ENCODE measurements at regions not wholly inside any gene's neighbourhood (a gene's known extent, or its start where the extent isn't known, plus 50 kb on each side); places are given as distances from the start of the nearest gene placed in this dataset.

DNA sequence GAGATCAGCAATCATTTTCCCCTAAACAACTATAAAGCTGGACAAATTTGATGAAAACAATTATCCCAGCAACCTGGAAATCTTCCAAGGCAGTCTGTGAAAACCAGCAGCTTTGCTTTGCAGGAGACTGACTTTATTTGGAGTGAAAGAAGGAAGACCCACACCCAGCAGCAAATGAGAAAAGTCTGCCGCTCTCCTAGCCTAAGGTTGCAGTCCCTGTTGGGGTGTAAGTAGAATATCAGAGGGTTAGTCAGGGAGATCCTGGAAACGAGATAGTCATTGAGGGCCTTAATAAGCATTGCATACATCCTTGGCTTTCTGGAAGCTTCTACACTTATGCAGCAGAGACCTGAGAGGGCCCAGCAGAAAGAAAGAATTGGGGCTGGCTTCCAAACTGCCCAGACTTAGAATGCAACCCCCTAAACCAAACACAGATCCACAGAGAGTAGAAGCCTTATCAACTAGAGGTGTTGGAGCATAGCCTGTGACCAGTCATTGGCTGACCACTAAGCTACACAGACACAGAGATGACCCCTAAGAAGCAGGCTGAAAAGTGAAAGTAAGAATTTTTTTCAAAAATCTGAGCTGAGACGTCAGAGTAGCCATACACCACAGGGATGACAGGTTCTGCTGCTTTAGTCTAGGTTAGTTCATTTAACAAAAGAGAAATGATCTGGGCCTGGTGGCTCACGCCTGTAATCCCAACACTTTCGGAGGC is 98.3 kb downstream of the LYPLAL1 start:
- TF ChIP-seq, protein P1, sequence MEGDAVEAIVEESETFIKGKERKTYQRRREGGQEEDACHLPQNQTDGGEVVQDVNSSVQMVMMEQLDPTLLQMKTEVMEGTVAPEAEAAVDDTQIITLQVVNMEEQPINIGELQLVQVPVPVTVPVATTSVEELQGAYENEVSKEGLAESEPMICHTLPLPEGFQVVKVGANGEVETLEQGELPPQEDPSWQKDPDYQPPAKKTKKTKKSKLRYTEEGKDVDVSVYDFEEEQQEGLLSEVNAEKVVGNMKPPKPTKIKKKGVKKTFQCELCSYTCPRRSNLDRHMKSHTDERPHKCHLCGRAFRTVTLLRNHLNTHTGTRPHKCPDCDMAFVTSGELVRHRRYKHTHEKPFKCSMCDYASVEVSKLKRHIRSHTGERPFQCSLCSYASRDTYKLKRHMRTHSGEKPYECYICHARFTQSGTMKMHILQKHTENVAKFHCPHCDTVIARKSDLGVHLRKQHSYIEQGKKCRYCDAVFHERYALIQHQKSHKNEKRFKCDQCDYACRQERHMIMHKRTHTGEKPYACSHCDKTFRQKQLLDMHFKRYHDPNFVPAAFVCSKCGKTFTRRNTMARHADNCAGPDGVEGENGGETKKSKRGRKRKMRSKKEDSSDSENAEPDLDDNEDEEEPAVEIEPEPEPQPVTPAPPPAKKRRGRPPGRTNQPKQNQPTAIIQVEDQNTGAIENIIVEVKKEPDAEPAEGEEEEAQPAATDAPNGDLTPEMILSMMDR (IDR thresholded peaks at IDR 0.05 in 2 of 3, conservative IDR thresholded peaks at IDR 0.05 in 1 of 3; ENCODE audit: borderline replicate concordance in 1 of 3, insufficient read depth in 1 of 3, low read depth in 2 of 3, low read length in 2 of 3), result no peak
- TF ChIP-seq EGR1 (IDR thresholded peaks at IDR 0.05; ENCODE audit: low read depth) (no peak), RAD21 (IDR thresholded peaks at IDR 0.05; ENCODE audit: low read depth) (no peak), ZNF274 (IDR thresholded peaks at IDR 0.05; ENCODE audit: low read depth, low read length) (no peak), JUND (IDR thresholded peaks at IDR 0.05) (no peak), POLR2AphosphoS5 (IDR thresholded peaks at IDR 0.05; ENCODE audit: low read depth, low read length) (no peak), POLR2A (IDR thresholded peaks at IDR 0.05; ENCODE audit: borderline replicate concordance, extremely low read depth, insufficient read depth, insufficient read length) (no peak), EZH2 (IDR thresholded peaks at IDR 0.05) (no peak), YY1 (IDR thresholded peaks at IDR 0.05; ENCODE audit: extremely low read depth, insufficient replicate concordance, low read depth, low read length) (no peak), EZH2phosphoT487 (IDR thresholded peaks at IDR 0.05; ENCODE audit: borderline replicate concordance) (no peak), SIN3A (IDR thresholded peaks at IDR 0.05; ENCODE audit: low read depth) (no peak)
- TF ChIP-seq, protein P2, sequence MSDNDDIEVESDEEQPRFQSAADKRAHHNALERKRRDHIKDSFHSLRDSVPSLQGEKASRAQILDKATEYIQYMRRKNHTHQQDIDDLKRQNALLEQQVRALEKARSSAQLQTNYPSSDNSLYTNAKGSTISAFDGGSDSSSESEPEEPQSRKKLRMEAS (IDR thresholded peaks at IDR 0.05), result no peak
- TF ChIP-seq, protein P3, sequence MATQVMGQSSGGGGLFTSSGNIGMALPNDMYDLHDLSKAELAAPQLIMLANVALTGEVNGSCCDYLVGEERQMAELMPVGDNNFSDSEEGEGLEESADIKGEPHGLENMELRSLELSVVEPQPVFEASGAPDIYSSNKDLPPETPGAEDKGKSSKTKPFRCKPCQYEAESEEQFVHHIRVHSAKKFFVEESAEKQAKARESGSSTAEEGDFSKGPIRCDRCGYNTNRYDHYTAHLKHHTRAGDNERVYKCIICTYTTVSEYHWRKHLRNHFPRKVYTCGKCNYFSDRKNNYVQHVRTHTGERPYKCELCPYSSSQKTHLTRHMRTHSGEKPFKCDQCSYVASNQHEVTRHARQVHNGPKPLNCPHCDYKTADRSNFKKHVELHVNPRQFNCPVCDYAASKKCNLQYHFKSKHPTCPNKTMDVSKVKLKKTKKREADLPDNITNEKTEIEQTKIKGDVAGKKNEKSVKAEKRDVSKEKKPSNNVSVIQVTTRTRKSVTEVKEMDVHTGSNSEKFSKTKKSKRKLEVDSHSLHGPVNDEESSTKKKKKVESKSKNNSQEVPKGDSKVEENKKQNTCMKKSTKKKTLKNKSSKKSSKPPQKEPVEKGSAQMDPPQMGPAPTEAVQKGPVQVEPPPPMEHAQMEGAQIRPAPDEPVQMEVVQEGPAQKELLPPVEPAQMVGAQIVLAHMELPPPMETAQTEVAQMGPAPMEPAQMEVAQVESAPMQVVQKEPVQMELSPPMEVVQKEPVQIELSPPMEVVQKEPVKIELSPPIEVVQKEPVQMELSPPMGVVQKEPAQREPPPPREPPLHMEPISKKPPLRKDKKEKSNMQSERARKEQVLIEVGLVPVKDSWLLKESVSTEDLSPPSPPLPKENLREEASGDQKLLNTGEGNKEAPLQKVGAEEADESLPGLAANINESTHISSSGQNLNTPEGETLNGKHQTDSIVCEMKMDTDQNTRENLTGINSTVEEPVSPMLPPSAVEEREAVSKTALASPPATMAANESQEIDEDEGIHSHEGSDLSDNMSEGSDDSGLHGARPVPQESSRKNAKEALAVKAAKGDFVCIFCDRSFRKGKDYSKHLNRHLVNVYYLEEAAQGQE (IDR thresholded peaks at IDR 0.05; ENCODE audit: low read depth), result no peak
- TF ChIP-seq, protein P4, sequence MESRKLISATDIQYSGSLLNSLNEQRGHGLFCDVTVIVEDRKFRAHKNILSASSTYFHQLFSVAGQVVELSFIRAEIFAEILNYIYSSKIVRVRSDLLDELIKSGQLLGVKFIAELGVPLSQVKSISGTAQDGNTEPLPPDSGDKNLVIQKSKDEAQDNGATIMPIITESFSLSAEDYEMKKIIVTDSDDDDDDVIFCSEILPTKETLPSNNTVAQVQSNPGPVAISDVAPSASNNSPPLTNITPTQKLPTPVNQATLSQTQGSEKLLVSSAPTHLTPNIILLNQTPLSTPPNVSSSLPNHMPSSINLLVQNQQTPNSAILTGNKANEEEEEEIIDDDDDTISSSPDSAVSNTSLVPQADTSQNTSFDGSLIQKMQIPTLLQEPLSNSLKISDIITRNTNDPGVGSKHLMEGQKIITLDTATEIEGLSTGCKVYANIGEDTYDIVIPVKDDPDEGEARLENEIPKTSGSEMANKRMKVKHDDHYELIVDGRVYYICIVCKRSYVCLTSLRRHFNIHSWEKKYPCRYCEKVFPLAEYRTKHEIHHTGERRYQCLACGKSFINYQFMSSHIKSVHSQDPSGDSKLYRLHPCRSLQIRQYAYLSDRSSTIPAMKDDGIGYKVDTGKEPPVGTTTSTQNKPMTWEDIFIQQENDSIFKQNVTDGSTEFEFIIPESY (IDR thresholded peaks at IDR 0.05; ENCODE audit: extremely low read depth, insufficient replicate concordance, low read length), result no peak

Measured in HCT116 (cell line).